HG03175 (cell line): ENCODE measurements at regions not wholly inside any gene's neighbourhood (a gene's known extent, or its start where the extent isn't known, plus 50 kb on each side); places are given as distances from the start of the nearest gene placed in this dataset.

ENCODE experiments used
- ATAC-seq: cut with Tn5 transposase; IDR thresholded peaks from one replicate; pipeline ENCODE4 v1.9.1; 2021; ENCODE audit warnings: mild to moderate bottlenecking, moderate library complexity; ENCODE audit not compliant: unreplicated experiment

DNA sequence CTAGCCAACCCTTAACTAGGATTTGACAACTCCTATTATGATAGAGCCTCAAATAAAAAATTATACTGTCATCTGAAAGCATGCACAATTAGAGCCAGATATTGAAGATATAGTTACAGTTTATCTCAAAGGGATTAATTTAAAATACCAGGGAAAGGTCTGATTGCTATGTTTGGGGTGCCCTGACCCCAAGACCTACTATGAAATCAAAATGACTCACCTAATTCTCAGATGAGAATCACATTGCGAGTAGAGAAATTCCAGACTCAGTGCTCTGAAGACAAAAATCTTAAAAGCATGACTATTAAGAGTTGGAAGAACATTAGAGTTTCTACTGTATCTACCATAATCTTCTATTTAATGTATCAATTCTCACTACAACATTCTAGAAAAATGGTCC, 297.1 kb downstream of the AHR start:
- no peak for ATAC-seq

DNA sequence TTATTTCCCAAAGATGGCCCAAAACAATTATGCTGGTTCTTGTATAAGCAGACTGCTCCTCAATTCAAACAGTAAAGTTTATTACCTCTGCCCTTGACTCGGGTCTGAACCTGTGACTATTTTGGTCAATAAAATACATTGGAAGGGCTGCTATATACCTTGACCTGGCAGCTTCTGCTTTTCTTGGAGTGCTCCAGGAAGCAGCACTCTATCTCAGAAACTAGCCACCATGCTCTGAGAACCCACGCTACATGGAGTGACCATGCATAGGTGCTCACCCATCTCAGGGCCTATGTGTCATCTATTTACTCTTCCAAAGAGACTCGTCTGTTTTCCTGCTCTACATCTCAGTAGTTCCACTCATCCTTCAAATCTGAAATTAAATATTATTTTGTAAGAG, 299.9 kb downstream of the AHR start:
- no peak for ATAC-seq

DNA sequence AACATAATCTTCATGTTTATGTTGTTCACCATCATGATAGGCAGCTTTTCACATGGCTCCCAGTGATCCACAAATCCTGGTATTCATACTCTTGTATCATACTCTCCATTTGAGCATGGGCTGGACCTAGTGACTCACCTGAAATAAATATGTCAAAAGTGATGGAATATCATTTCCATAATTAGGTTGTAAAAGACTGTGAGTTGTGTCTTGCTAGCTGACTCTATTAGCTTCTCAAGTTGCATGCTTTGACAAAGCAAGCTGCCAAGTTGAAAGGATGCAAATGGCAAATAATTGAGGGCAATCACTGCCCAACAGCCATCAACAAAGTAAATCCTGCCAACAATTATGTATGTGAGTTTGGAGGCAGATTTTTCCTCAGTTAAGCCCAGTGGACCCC, 300.4 kb downstream of the AHR start:
- no peak for ATAC-seq

DNA sequence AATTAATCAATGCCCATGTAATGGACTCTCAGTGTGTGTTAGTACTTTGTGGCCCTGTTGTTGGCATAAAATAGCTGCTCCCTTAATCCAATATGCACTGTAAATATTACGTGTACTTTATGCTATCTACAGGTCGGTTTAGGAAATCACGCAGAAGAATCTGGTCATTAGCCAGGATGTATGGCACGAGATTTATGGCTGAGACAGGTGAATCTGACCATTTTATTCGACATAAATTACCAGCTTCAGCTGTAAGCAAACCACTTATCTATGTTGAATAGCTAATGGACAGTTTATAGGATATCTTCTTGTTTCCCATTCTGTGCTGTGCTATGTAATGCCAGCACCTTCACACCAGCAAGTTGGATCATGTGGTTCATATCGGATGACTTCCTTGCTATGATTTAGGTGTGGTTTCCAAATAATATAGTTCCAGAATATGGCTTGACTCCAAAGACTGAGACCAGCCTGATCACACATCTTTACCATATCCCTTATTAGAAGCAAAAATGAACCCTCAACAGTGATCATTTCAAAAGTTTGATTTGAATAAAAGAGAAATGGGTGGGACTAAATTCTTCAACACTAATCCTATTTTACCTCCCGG, 301.4 kb downstream of the AHR start:
- ATAC-seq: no peak

DNA sequence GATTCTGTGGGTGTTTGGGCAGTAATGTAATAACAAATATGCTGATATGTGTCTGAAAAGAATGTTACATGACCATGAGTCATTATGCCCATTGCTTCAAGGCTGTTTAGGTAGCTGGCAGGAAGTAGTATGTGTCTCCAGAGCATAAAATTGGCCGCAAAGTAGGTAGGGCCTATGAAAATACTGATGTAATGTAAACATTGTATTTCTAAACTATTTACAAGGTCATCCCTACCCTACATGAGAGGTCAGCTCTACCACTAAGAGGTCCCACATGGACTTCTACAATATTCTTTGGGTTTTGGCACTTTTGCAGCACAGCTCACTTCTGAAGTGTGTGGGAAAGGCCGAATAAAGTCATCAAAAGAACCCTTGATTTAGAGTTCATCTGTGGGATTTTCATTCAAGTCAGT, 301.9 kb downstream of the AHR start:
- ATAC-seq: no peak

DNA sequence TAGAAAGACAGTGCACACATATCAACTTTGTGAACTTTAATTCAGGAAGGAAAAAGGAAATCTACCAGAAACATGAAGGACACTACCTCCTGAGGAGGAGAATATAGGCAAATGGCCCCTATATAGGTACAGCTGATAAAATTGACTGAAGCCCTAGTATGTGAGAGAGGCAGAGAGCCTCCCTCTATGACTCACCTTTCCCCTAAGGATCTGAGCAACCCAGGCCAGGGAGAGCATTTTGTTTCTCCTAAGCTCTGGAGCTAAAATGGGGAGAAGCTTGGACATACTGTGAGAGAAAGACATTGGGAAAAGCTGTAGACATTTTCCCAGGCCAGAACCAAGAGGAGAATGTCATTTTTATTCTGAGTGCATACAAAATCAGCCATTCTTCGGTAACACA, 303.5 kb downstream of the AHR start:
- no peak for ATAC-seq

DNA sequence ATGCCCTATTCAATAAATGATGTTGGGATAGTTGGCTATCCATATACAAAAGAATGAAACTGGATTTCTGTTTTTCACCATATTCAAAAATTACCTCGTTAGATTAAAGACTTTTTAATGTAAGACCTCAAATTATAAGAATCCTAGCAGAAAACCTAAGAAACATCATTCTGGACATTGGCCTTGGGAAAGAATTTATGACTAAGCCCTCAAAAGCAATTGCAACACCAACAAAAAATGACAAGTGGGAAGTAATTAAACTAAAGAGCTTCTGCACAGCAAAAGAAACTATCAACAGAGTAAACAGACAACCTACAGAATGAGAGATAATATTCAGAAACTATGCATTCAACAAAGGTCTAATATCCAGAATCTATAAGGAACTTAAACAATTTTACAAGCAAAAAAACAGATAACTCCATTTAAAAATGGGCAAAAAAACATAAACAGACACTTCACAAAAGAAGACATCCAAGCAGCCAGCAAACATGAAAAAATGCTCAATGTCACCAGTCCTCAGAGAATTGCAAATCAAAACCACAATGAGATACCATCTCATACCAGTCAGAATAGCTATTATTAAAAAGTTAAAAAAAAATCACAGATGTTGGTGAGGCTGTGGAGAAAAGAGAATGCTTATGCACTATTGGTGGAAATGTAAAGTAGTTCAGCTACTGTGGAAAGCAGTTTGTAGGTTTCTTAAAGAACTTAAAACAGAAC, 309.8 kb downstream of the AHR start:
- ATAC-seq: no peak

DNA sequence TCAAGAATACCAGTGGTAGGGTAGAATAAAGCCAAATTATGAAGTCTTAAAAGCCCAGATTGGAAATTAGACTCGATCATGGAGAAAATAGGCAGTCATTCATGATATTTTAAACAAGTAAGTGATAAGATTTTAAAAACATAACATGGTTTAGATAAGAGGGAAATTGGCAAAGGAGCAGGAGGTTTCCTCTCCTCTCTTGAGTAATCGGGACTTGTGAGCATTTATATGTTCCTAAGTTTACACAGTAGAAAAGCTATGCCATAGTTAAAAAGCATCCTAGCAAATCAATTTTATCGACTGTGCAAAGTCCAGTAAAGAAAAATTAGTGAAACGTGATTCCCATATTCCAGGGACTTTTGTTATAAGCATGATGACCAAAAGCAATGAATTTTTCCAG, 313.2 kb downstream of the AHR start:
- ATAC-seq: no peak

DNA sequence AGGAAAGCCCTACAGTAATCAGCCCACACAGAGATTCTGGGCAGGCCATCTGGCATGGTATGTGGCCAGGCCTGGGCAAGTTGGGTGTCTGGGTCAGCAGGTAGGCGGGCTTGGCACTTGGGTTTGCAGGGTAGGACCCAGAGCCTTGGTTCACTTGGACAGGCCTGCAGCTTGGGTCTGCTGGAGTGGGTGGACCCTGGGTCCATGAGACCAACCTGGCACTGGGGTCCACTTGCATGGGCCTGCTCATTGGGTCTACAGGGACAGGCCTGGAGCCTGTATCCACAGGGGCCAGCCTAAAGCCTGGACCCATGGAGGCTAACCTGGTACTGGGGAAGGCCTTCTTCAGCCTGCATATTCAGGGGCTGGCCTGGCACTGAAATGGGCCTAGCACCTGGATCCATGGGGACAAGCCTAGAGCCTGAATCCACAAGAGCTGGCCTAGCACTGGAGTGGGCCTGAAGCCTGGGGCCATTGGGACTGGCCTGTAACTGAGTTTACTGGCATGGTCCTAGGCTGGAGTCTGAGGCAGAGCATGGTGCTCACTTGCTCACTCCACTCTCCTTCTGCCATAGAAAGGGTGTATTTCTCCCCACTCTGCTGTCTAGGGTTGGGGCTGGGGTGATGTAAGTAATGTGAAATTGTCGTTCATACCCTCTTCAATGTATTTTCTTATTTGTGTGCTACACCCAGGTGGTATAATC, 315.0 kb downstream of the AHR start:
- no peak for ATAC-seq

DNA sequence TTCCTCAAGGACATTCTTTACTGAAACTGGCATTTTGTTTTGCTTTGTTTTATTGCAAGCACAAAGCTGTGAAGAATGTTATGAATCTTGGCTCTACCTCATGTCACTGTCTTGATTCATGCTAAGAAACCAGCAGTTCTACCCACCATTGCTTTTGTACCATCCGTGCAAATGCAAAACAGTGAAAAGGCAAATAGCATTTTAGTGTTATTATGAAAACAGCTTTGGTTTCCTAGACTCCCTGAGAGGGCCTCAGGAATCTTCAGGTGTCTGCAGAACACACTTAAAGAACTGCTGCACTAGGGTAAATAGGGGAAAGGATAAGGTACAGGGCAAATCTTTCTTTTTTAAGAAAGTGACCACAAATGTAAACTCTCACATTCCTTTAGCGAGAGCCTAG, 318.9 kb downstream of the AHR start:
- ATAC-seq: no peak

DNA sequence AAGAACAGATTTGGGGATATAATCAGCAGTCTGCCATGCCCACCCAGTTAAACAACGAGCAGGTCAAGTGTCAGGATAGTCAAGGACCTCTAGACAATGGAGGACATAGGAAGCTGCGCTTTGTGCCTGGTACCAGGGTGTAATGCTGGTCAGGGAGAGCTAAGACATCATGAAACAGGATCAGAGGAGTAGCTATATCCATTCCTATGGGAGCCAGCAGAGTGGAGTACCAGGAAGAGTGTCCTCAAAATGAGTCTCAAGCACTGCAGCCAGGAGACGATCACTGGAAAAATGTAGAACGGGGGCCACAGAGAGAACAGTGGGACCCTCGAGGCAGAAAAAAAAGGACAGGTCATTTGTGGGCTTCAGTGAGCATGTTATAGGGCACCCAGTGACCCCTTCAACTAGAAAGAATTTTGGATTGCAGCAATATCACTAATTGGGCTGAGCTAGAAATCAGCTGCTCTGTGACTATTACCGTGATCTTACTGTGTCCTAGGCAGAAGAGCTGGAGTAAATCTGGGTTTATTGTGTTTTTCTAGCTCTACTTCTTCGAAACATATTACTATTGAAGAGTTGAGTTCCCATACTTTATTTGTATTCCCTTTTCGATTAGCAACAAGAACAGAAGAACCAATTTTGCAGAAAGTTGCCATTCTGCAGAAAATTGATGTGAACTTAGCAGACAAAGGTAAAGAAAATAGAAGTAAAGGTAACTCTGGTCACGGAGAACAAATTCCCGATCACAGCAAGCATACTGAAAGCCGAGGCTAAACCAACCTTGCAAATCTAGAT, 319.6 kb downstream of the AHR start:
- no peak for ATAC-seq

DNA sequence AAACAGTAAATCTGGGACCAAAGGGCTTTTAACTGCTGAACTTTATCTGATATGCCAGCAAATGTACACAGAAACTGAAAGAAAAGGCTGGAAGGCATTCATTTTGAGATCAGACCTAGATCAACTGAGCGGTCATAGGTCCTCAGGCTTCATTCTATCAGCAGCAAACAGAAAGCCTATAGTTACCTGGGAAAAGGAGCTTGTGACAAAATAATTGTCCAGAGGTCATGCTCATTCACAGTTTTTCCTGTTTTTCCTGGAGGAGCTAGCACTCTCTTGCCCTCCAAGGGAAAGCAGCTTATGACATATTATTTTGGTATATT, 320.2 kb downstream of the AHR start:
- ATAC-seq: no peak

DNA sequence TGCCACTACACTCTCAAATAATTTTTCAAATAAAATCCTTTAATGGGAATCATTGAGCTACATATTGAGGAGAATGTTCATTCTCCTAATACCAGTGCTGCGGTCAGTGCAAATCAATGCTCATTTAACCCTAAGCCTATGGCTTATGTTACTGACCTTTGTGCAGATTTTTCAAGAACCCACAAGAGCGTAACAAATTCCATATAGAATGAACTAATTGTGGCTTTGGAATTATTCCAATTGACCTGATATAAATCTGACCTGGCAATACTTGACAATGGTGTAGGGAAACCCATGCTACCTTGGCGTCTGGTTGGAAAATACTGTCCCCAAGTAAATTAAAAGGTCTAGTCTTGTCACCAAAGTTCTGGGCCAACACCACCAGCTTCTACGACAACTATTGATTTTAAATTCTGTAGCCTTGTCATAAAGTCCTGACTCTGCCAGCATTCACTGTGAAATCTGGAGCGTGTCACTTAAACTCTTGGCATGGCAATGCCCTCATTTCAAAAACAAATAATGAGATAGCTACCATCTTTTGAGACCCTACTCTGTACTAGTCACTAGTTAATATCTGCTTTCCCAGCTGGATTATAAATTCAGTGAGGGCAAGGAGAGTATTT, 320.9 kb downstream of the AHR start:
- no peak for ATAC-seq

DNA sequence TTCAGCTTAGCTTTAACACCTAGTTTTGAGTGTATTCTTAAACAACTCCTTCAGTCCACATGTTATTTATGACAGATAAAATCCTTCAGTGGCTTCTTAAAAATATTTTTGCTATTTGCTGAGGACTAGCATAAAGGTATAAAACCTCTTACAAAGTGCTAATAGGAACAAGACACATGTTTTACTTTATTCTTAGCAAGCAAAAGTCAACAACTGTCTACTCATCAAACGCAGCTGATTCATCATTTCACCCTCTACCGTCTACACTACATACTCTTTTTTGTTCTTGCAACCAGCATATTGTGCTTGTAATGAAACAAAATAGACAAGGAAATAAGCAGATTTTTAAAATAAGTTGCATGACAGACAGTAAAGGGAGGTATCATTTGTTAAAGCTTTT, 319.7 kb downstream of the SNX13 start:
- ATAC-seq: no peak

DNA sequence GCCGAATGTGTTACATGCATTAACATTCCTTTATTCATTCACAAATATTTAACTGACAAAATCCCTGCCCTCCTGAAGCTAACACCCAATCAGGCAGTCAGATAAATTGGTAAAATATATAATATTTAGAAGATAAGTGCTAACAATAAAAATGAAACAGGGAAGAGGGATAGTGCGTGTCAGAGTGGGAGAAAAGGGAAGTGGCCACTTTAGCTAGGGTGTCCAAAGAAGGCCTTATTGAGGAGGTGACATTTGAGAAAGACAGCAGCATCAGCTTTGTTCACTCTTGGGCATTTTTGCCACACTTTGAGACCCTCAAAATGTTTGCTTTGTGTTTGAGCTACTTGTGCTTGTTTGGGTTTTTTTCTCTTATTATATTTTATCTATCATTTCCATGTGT, 317.8 kb downstream of the SNX13 start:
- no peak for ATAC-seq

DNA sequence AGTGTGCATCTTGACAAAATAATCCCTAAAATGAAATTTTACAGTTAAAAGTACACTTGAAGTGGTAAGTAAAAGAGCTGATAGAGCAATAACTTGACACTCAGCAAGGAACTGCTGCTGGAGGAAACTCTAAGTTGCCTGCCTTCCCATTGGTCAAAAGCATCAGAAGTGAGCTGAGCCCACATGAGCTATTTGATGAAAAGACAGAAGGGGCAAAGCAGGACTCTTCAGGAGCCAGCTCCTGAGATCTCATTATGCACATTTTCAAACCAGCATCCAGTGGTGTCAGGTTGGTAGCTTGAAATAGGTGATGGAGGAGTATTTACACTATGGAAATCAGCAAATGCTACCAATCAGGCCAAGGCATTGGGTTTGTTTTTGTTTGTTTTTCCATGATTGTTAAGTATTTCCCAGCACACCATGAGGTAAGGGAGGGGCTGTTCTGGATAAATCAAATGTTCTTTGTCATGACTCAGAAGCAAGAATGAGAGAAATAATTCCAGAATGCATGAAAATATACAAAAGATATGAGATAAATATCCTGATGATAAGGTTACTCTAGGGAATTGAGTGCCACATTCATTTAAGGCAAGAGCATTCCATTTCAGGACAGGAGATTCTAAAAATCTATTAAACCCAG, 316.6 kb downstream of the SNX13 start:
- ATAC-seq: no peak

DNA sequence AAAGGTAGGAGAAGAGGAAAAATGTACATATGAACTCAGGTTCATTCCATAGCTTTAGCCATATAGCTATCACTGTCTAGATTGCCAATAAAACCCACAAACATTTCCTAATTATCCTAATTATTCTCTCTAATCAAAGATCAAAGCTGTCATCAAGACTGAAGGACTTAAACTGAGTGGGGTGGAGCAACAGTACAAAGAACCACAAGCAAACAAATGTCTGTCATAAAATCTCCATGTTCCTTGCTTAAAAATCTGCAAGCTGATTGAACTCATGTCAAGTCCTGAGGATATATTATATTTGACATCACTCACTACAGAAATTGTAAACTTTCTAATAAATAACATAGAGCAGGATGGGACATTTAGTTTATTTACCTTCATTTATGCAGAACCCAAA, 315.9 kb downstream of the SNX13 start:
- ATAC-seq: no peak

DNA sequence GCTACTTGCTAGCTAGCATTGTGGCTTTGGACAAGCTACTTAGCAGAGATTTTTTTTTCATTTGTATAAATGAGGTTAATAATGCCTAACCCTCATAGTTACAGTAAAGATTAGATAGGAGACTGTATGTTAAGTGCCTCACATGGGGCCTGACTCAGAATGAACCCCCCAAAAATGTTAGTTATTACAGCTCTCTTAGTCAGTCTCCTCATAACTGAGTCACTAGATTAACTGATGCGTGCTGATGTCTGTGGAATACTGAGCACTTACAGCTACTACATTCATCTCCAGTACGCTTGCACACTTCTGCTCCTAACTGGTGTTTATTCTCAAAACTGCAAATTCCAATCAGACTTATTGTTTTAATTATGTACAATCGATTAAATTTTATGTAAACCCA, 315.3 kb downstream of the SNX13 start:
- no peak for ATAC-seq

DNA sequence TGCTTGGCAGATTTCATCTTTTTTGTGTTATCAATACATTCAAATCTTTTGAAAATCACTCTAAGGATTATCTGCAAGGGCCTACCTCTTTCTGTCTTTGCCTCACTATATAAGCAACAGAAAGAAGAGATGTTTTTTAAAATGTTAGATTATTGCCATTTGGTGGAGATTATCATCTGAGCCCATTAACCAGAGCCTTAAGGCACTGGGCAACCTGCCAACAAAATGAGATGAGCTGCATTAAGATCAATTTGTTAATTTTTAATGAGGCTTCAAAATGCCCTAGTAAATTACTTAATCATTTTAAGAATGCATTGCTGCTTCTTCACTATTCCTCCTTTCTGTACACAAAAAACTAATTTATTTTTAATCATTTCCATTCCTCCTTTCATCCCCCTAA, 314.1 kb downstream of the SNX13 start:
- ATAC-seq: no peak

DNA sequence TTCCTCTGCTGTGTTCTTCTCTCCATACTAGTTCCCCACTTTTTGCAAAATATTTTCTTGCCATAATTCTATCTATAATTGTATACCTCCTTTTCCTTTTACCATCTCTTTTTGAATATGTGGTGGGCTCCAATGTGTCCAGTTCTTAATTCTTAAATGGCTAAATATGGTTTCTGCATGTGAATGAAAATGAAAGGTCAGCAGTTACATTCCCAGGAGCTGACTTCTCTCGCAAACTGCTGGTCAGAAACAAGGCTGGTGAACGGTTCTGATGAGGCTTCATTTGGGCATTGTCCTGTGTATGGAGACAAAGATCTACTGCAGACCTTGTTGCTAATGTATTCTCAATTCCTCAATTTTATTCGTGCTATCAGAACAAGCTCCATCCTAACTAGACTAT, 309.2 kb downstream of the SNX13 start:
- no peak for ATAC-seq

DNA sequence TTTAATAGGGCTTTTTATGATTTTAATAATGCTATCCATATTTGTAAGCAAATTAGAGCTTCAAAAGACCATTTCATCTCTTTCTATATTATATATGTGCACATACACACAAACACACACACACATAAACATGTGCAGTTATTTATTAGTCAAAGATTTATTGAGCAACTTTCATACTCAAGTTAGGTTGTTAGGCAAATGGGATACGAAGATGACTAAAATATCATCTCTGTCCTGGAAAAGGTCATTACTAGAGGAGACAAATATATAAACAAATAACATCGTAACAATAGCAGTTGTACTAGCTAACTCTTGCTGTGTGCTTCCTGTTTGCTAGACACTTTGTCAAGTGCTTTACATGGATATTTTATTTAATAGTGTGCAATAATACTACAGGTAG, 307.9 kb downstream of the SNX13 start:
- ATAC-seq: no peak
